Neural cell (in vitro differentiated cells): ENCODE measurements at regions not wholly inside any gene's neighbourhood (a gene's known extent, or its start where the extent isn't known, plus 50 kb on each side); places are given as distances from the start of the nearest gene placed in this dataset.

Experiments used
- H2AFZ ChIP-seq: fragments of 200-600, 300-800 bp; sonication (generic), shearing (Covaris generic); 2 replicates; pipeline ENCODE4 v1.6.0; 2014; ENCODE audit warnings: low read depth, mild to moderate bottlenecking, antibody characterized with exemption, low read length, moderate library complexity
- H3F3A ChIP-seq: fragments of 200-600 bp; shearing (Covaris generic); 2 replicates; pipeline ENCODE4 v1.6.1; 2016; ENCODE audit warnings: mild to moderate bottlenecking, moderate library complexity, mixed read lengths, antibody characterized with exemption, low read length; ENCODE audit not compliant: insufficient read depth, poor library complexity, severe bottlenecking
- H3K27ac ChIP-seq: fragments of 200-600, 300-800 bp; sonication (generic), shearing (Covaris generic); 2 replicates; pipeline ENCODE4 v1.5.1; 2014; ENCODE audit warnings: mild to moderate bottlenecking, low read length, moderate library complexity
- H3K27me3 ChIP-seq: fragments of 300-800, 200-600 bp; sonication (generic), shearing (Covaris generic); 2 replicates; pipeline ENCODE4 v1.6.0; 2014; ENCODE audit warnings: mild to moderate bottlenecking, low read depth, low read length, moderate library complexity; ENCODE audit not compliant: insufficient read depth
- H3K36me3 ChIP-seq: fragments of 300-800, 200-600 bp; sonication (generic), shearing (Covaris generic); 2 replicates; pipeline ENCODE4 v1.5.1; 2014; ENCODE audit warnings: mild to moderate bottlenecking, antibody characterized with exemption, low read length, moderate library complexity; ENCODE audit not compliant: insufficient read depth
- H3K4me2 ChIP-seq: fragments of 300-800, 200-600 bp; sonication (generic), shearing (Covaris generic); 2 replicates; pipeline ENCODE4 v1.6.0; 2014; ENCODE audit warnings: mild to moderate bottlenecking, low read length
- H3K4me3 ChIP-seq: fragments of 300-800, 200-600 bp; sonication (generic), shearing (Covaris generic); 2 replicates; pipeline ENCODE4 v1.5.1; 2014; ENCODE audit warnings: mild to moderate bottlenecking, low read length, moderate library complexity
- H3K79me2 ChIP-seq: fragments of 200-600 bp; shearing (Covaris generic); replicated peaks from 2 replicates; pipeline ENCODE4 v1.6.0; 2014; ENCODE audit warnings: mild to moderate bottlenecking, low read length, moderate library complexity; ENCODE audit not compliant: insufficient read depth
- H3K9ac ChIP-seq: fragments of 300-800, 200-600 bp; sonication (generic), shearing (Covaris generic); 2 replicates; pipeline ENCODE4 v1.6.1; 2016; ENCODE audit warnings: mild to moderate bottlenecking, low read length, mixed read lengths
- H3K9me2 ChIP-seq: fragments of 200-600 bp; shearing (Covaris generic); 2 replicates; pipeline ENCODE4 v1.6.1; 2016; ENCODE audit warnings: mild to moderate bottlenecking, low read length, mixed read lengths; ENCODE audit not compliant: insufficient read depth
- H3K9me3 ChIP-seq: fragments of 200-600, 300-800 bp; sonication (generic), shearing (Covaris generic); 2 replicates; pipeline ENCODE4 v1.6.1; 2016; ENCODE audit warnings: mild to moderate bottlenecking, mixed run types, low read length, moderate library complexity, mixed read lengths
- H4K20me1 ChIP-seq: fragments of 200-600 bp; shearing (Covaris generic); 2 replicates; pipeline ENCODE4 v1.6.1; 2016; ENCODE audit warnings: mild to moderate bottlenecking, mixed run types; ENCODE audit not compliant: insufficient read depth
- EP300 ChIP-seq: fragments of 450-650 bp; conservative IDR thresholded peaks from 2 replicates; pipeline ENCODE4 v1.6.1; 2014; ENCODE audit warnings: antibody characterized with exemption, mild to moderate bottlenecking, moderate library complexity; ENCODE audit not compliant: poor library complexity, severe bottlenecking
- EZH2 ChIP-seq: fragments of 200-600, 300-800 bp; shearing (Covaris generic), sonication (generic); IDR thresholded peaks from 2 replicates; pipeline ENCODE4 v1.6.1; 2014; ENCODE audit warnings: antibody characterized with exemption, low read length, borderline replicate concordance, mild to moderate bottlenecking; ENCODE audit not compliant: insufficient read depth, poor library complexity, severe bottlenecking
- MXI1 ChIP-seq: fragments of 450-650 bp; conservative IDR thresholded peaks from 2 replicates; pipeline ENCODE4 v1.6.1; 2014; ENCODE audit warnings: antibody characterized with exemption, mild to moderate bottlenecking; ENCODE audit not compliant: poor library complexity, severe bottlenecking
- POLR2AphosphoS5 ChIP-seq: IDR thresholded peaks from 2 replicates; pipeline ENCODE4 v1.6.1; 2012
- RAD21 ChIP-seq: fragments of 450-650 bp; conservative IDR thresholded peaks from 2 replicates; pipeline ENCODE4 v1.6.1; 2014; ENCODE audit warnings: antibody characterized with exemption, mild to moderate bottlenecking, moderate library complexity
- REST ChIP-seq: IDR thresholded peaks from 2 replicates; pipeline ENCODE4 v1.6.1; 2012; ENCODE audit warnings: borderline replicate concordance
- SMC3 ChIP-seq: fragments of 450-650 bp; conservative IDR thresholded peaks from 2 replicates; pipeline ENCODE4 v1.6.1; 2014; ENCODE audit warnings: antibody characterized with exemption, mild to moderate bottlenecking, moderate library complexity; ENCODE audit not compliant: poor library complexity
- TAF1 ChIP-seq: IDR thresholded peaks from 2 replicates; pipeline ENCODE4 v1.6.1; 2012; ENCODE audit warnings: low read depth
- TF ChIP-seq, protein P1 (sequence below): fragments of 450-650 bp; IDR thresholded peaks from 2 replicates; pipeline ENCODE4 v1.5.1; 2014; ENCODE audit warnings: antibody characterized with exemption, mild to moderate bottlenecking, moderate library complexity; ENCODE audit not compliant: poor library complexity, severe bottlenecking

GRCh38 chr13:91111476-91112200, 235.8 kb upstream of the MIR17HG start:
- no peaks in the 10 kb centered on the region for H3K9me2 ChIP-seq
- H3F3A ChIP-seq = no peaks in the 10 kb centered on the region

GRCh38 chr13:91112201-91112923, 235.1 kb upstream of the MIR17HG start:
- H3K9ac ChIP-seq = no peak overlapping the region
- no peaks in the 10 kb centered on the region for H3K36me3 ChIP-seq
- no peaks in the 10 kb centered on the region for H4K20me1 ChIP-seq
- H3K4me2 ChIP-seq = no peak overlapping the region
- no peaks in the 10 kb centered on the region for H3K79me2 ChIP-seq
- no peak overlapping the region for H2AFZ ChIP-seq
- peak overlapping the region; percentile 3 for H3K27ac ChIP-seq
- H3K9me3 ChIP-seq = no peaks in the 10 kb centered on the region
- no peaks in the 10 kb centered on the region for H3K27me3 ChIP-seq
- no peaks in the 10 kb centered on the region for H3K9me2 ChIP-seq
- H3F3A ChIP-seq = no peaks in the 10 kb centered on the region
- peak overlapping the region; percentile 4 for H3K4me3 ChIP-seq
- TF ChIP-seq SMC3 = no peak
- TF ChIP-seq RAD21 = no peak
- TF ChIP-seq POLR2AphosphoS5 = no peak
- TF ChIP-seq REST = no peak
- TF ChIP-seq EP300 = no peak
- no peak for TF ChIP-seq TAF1
- no peak for TF ChIP-seq EZH2
- TF ChIP-seq MXI1 = no peak

More at GRCh38 chr13:91111476-91112200, 235.8 kb upstream of the MIR17HG start:
- Histone ChIP-seq H3K4me3 (no peak overlapping the region), H3K27ac (no peak overlapping the region), H3K4me2 (no peak overlapping the region), H3K9ac (no peak overlapping the region), H3K79me2 (no peaks in the 10 kb centered on the region), H2AFZ (no peak overlapping the region), H3K9me3 (no peaks in the 10 kb centered on the region), H4K20me1 (no peaks in the 10 kb centered on the region), H3K27me3 (no peaks in the 10 kb centered on the region), H3K36me3 (no peaks in the 10 kb centered on the region)
- TF ChIP-seq SMC3 (no peak), EP300 (no peak), MXI1 (no peak), RAD21 (no peak), POLR2AphosphoS5 (no peak), REST (no peak), EZH2 (no peak), TAF1 (no peak)
- TF ChIP-seq, protein P1, sequence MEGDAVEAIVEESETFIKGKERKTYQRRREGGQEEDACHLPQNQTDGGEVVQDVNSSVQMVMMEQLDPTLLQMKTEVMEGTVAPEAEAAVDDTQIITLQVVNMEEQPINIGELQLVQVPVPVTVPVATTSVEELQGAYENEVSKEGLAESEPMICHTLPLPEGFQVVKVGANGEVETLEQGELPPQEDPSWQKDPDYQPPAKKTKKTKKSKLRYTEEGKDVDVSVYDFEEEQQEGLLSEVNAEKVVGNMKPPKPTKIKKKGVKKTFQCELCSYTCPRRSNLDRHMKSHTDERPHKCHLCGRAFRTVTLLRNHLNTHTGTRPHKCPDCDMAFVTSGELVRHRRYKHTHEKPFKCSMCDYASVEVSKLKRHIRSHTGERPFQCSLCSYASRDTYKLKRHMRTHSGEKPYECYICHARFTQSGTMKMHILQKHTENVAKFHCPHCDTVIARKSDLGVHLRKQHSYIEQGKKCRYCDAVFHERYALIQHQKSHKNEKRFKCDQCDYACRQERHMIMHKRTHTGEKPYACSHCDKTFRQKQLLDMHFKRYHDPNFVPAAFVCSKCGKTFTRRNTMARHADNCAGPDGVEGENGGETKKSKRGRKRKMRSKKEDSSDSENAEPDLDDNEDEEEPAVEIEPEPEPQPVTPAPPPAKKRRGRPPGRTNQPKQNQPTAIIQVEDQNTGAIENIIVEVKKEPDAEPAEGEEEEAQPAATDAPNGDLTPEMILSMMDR = no peak
